Sigmoid colon (tissue), 4 donors: ENCODE measurements at regions not wholly inside any gene's neighbourhood (a gene's known extent, or its start where the extent isn't known, plus 50 kb on each side); places are given as distances from the start of the nearest gene placed in this dataset.

Source experiments
- POLR2A ChIP-seq, 2 donors: fragments of 450-650 bp; IDR thresholded peaks; one replicate each; pipeline ENCODE4 v1.6.1; 2016; ENCODE audit warnings: antibody characterized with exemption in 2 of 2, mild to moderate bottlenecking in 2 of 2, moderate library complexity in 2 of 2
- POLR2AphosphoS5 ChIP-seq, 4 donors: sonication (generic); formaldehyde crosslinking; IDR thresholded peaks; one replicate each; pipeline ENCODE4 v1.6.1; 2017; ENCODE audit warnings: antibody characterized with exemption in 4 of 4
- TF ChIP-seq, protein P1 (sequence below), 4 experiments: fragments of 450-650 bp in 3 of 4; fragments of 200-600 bp in 1 of 4; IDR thresholded peaks; one replicate each; pipeline ENCODE4 v1.5.1; 2016 to 2019; ENCODE audit warnings: antibody characterized with exemption in 4 of 4, mild to moderate bottlenecking in 3 of 4, moderate library complexity in 2 of 4

DNA sequence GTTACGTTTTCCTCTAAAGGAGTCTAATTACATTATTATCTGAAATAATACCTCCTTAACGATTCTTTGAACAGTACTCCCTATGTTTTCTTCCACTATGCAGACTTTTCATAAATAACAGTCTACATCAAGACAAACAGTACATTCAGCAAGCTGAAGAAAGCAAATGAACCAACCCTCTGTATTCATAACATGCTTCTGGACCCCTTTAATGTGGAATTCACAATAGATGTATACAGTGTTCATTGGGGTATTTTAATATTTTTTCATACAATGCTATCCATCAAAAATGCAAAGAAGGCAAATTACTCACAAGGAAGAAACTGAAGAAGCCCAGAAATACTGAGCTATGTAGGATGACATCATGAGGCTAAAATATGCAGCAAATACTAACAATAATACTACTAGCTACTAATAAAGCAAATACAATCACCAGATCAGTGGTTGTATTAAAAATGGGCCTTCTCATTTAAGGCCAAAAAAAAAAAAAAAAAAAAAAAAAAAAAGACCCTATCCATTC lies 408.6 kb downstream of the MTX2 start:
- TF ChIP-seq POLR2AphosphoS5 (IDR thresholded peaks at IDR 0.05) (no peak), POLR2A (IDR thresholded peaks at IDR 0.05) (no peak)
- TF ChIP-seq, protein P1, sequence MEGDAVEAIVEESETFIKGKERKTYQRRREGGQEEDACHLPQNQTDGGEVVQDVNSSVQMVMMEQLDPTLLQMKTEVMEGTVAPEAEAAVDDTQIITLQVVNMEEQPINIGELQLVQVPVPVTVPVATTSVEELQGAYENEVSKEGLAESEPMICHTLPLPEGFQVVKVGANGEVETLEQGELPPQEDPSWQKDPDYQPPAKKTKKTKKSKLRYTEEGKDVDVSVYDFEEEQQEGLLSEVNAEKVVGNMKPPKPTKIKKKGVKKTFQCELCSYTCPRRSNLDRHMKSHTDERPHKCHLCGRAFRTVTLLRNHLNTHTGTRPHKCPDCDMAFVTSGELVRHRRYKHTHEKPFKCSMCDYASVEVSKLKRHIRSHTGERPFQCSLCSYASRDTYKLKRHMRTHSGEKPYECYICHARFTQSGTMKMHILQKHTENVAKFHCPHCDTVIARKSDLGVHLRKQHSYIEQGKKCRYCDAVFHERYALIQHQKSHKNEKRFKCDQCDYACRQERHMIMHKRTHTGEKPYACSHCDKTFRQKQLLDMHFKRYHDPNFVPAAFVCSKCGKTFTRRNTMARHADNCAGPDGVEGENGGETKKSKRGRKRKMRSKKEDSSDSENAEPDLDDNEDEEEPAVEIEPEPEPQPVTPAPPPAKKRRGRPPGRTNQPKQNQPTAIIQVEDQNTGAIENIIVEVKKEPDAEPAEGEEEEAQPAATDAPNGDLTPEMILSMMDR (IDR thresholded peaks at IDR 0.05): no peak
